AG09319 (cell line): ENCODE measurements at regions not wholly inside any gene's neighbourhood (a gene's known extent, or its start where the extent isn't known, plus 50 kb on each side); places are given as distances from the start of the nearest gene placed in this dataset.

Experiments
- DNase-seq: peaks from one replicate; pipeline ENCODE4 v3.0.0-alpha.2; 2010; ENCODE audit warnings: low read depth; ENCODE audit errors: extremely low read depth
- TF ChIP-seq, protein P1 (sequence below): IDR thresholded peaks from 2 replicates; pipeline ENCODE4 v1.5.1; 2011; ENCODE audit warnings: low read depth, mild to moderate bottlenecking, inconsistent platforms, low read length, moderate library complexity

DNA sequence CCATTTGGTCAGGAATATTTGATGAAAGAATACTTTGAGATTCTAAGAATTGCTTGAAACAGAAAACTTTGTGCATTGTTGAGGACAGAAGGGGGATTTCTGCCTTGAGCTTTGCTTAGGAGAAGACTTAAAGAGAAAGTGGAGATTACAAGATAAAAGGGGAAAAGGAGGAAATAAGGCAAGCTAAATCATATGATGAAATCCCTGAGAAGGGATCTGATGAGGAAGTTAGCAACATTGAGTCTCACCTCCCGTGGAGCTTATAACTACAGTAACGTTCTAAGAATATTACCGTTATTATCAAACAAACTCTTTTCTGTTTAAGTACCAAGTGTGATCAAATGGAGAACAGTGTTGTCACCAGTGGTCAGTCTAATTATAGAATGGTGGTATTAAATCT is 414.7 kb upstream of the NAALADL2 start:
- no peak for DNase-seq
- TF ChIP-seq, protein P1, sequence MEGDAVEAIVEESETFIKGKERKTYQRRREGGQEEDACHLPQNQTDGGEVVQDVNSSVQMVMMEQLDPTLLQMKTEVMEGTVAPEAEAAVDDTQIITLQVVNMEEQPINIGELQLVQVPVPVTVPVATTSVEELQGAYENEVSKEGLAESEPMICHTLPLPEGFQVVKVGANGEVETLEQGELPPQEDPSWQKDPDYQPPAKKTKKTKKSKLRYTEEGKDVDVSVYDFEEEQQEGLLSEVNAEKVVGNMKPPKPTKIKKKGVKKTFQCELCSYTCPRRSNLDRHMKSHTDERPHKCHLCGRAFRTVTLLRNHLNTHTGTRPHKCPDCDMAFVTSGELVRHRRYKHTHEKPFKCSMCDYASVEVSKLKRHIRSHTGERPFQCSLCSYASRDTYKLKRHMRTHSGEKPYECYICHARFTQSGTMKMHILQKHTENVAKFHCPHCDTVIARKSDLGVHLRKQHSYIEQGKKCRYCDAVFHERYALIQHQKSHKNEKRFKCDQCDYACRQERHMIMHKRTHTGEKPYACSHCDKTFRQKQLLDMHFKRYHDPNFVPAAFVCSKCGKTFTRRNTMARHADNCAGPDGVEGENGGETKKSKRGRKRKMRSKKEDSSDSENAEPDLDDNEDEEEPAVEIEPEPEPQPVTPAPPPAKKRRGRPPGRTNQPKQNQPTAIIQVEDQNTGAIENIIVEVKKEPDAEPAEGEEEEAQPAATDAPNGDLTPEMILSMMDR = no peak

DNA sequence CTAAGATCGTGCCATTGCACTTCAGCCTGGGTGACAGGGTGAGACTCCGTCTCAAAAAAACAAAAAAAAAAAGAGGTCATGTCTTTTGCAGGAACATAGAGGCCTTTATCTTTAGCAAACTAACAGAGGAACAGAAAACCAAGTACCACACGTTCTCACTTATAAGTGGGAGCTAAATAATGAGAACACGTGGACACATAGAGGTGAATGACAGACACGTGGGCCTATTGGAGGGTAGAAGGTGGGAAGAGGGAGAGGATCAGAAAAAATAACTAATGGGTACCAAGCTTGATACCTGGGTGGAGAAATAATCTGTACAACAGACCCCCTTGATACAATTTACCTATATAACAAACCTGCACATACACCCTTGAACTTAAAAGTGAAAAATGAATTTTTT is 401.4 kb upstream of the NAALADL2 start:
- TF ChIP-seq, protein P1 = no peak

DNA sequence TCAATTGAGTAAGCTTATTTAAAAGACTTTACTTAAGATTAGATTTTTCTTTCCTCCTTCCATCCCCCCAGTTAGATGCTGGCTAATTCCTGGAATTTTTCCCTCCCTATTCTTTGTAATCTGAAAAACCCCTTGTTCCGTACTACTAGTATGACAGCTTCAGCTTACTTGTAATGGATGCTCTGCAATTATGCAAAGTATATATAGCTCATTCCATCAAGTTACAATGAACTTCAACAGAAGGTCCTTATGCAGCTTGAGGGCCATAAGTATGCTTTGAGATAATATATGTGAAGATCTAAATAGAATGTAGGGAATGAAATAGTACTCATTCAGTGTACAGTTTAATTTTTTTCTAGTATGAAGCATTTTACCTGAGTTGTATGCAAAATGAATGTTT is 398.3 kb upstream of the NAALADL2 start:
- DNase-seq = no peak

More for the DNA sequence above, 401.4 kb upstream of the NAALADL2 start:
- no peak for DNase-seq

DNA sequence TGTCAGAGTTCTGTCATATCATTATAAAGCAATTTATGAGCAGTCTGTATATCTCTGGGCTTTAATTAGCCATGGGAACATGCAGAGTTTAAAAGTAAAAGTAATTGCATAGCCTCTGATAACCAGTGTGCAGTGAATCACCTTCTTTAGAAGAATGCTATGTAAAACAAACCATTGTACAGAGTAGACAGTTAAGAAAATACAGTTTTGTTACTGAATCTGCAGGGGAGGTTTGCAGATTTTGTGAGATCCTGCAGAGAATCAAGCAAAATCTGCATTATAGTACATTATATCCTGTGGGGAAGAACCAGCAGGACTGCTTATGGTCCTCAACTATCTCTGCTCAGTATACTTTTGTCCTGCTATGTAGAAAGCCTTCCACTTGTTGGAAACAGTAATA is 396.2 kb upstream of the NAALADL2 start:
- DNase-seq = no peak
- TF ChIP-seq, protein P1 = no peak

More for the DNA sequence above, 398.3 kb upstream of the NAALADL2 start:
- TF ChIP-seq, protein P1 = no peak

DNA sequence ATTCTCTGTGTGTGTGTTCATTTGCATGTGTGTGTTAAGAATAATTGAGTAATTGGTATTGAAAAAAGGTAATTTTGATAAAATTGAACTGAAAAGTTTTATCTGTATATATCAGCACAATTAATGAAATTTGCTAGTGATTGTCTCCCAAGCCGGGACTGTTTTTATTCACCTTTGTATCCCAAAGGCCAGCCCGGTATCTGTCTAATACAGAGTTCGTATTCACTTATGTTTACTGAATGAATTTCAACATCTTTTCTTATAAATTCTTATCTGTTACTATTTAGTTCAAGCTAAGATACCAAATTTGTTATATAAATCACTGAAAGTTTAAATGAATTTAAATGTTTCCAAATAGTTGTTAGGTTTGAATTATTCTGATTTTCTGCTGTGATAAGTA is 394.0 kb upstream of the NAALADL2 start:
- DNase-seq = no peak
- TF ChIP-seq, protein P1 = no peak

DNA sequence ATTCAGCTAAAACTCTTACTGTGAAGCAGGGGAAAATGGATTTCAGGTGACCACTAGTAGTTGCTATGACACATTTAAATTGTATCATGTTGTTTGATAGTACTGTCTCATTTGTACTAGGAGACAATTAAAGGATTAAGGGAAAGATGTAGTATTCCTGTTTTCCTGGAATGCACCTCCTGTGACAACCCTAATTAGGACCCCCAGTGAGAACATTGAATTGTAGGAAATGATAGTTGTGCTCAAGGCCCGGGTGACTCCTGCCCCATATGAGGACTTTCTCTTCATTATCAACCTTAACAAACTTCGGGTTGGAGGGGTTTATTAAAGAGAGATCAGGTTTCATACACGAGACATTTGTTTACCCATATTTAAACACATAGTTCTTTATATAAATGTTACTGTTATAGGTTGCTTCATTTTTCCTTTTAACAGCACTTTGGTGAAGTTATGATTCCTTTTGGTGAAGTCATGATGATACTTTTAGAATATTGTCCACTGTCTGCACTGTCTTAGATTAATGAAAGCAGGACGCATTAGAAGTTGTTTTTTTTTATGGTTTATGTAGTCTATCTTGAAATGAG is 392.6 kb upstream of the NAALADL2 start:
- no peak for DNase-seq

DNA sequence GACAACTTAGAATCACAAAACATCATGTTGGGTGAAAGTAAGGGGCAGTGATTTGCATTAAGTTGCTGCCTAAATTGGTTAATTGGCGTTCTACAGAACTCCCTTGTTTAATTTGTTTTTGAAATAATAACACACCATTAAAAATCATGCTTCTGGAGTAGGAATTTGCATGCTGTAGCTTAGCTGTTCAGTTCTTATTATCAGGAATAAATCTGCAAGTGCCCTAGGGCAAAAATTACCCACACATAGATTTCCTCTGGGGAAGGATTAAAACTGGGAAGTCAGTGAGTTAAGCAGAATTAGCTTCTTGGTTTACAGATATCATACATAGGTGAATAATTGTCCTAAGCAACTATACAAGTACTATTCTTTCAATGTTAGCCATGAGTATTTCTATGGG is 381.6 kb upstream of the NAALADL2 start:
- TF ChIP-seq, protein P1 = no peak

More for the DNA sequence above, 392.6 kb upstream of the NAALADL2 start:
- TF ChIP-seq, protein P1 = no peak

More for the DNA sequence above, 381.6 kb upstream of the NAALADL2 start:
- no peak for DNase-seq
